Keratinocyte (primary cell): ENCODE measurements at regions not wholly inside any gene's neighbourhood (a gene's known extent, or its start where the extent isn't known, plus 50 kb on each side); places are given as distances from the start of the nearest gene placed in this dataset.
"Not testable (repeated sequence)": the region's sequence is repeated elsewhere in the genome, so short reads cannot be mapped to it uniquely, and the experiment has no call there.

ENCODE experiments used
- DNase-seq: peaks from one replicate; pipeline ENCODE4 v3.0.0-alpha.2; 2011; ENCODE audit warnings: low read depth, missing footprints, low spot score
- FAIRE-seq: peaks from 2 replicates; lab custom pipeline; 2011; peaks lifted over from hg19 to GRCh38; lab: Jason Lieb, UNC
- H2AFZ ChIP-seq: 2 replicates; pipeline ENCODE4 v1.6.0; 2012; ENCODE audit warnings: low read length, control low read depth, inconsistent platforms; ENCODE audit not compliant: control insufficient read depth
- H3K27ac ChIP-seq: 2 replicates; pipeline ENCODE4 v1.5.1; 2011; ENCODE audit warnings: low read length; ENCODE audit not compliant: control insufficient read depth, insufficient read depth
- H3K27me3 ChIP-seq: 3 replicates; pipeline ENCODE4 v1.6.0; 2011; ENCODE audit warnings: low read length; ENCODE audit not compliant: control insufficient read depth, insufficient read depth; ENCODE audit errors: extremely low read depth
- H3K36me3 ChIP-seq, 2 experiments: 2 replicates in 1 of 2; 3 replicates in 1 of 2; pipeline ENCODE4 v1.5.1; 2011; ENCODE audit warnings: low read length in 2 of 2, mild to moderate bottlenecking in 1 of 2; ENCODE audit not compliant: control insufficient read depth in 2 of 2, insufficient read depth in 2 of 2; ENCODE audit errors: extremely low read depth in 1 of 2
- H3K4me1 ChIP-seq: 3 replicates; pipeline ENCODE4 v1.5.1; 2011; ENCODE audit warnings: low read length; ENCODE audit not compliant: control insufficient read depth, insufficient read depth; ENCODE audit errors: extremely low read depth
- H3K4me2 ChIP-seq: 3 replicates; pipeline ENCODE4 v1.6.0; 2011; ENCODE audit warnings: low read depth, low read length; ENCODE audit not compliant: control insufficient read depth, insufficient read depth; ENCODE audit errors: extremely low read depth
- H3K4me3 ChIP-seq, 3 experiments: fragments of 200-600 bp in 1 of 3; sonication (generic) in 1 of 3; 2 replicates in 2 of 3; 3 replicates in 1 of 3; pipeline ENCODE4 v1.5.1; 2011 to 2016; ENCODE audit warnings: low read length in 3 of 3, mild to moderate bottlenecking in 3 of 3, control low read depth in 2 of 3, inconsistent platforms in 1 of 3, low read depth in 1 of 3, mixed read lengths in 1 of 3, mixed run types in 1 of 3, moderate library complexity in 1 of 3; ENCODE audit not compliant: control insufficient read depth in 2 of 3, insufficient read depth in 2 of 3; ENCODE audit errors: extremely low read depth in 1 of 3
- H3K79me2 ChIP-seq: 2 replicates; pipeline ENCODE4 v1.6.0; 2012; ENCODE audit warnings: low read length; ENCODE audit not compliant: control insufficient read depth, insufficient read depth
- H3K9ac ChIP-seq: 3 replicates; pipeline ENCODE4 v1.6.0; 2011; ENCODE audit warnings: low read length; ENCODE audit not compliant: control insufficient read depth, insufficient read depth; ENCODE audit errors: extremely low read depth
- H3K9me1 ChIP-seq: 3 replicates; pipeline ENCODE4 v1.6.0; 2011; ENCODE audit warnings: low read length; ENCODE audit not compliant: control insufficient read depth, insufficient read depth; ENCODE audit errors: extremely low read depth
- H3K9me3 ChIP-seq: 2 replicates; pipeline ENCODE4 v1.5.1; 2012; ENCODE audit warnings: low read depth, low read length; ENCODE audit not compliant: control insufficient read depth
- H4K20me1 ChIP-seq: 3 replicates; pipeline ENCODE4 v1.6.0; 2011; ENCODE audit warnings: low read length; ENCODE audit not compliant: control insufficient read depth, insufficient read depth; ENCODE audit errors: extremely low read depth
- CTCF ChIP-seq, 3 experiments: IDR thresholded peaks in 1 of 3; conservative IDR thresholded peaks in 1 of 3; optimal IDR thresholded peaks in 1 of 3; 2 replicates in 2 of 3; 3 replicates in 1 of 3; pipeline versions ENCODE3 to v1.5.1; 2011; ENCODE audit warnings: low read length in 3 of 3, mild to moderate bottlenecking in 3 of 3, moderate library complexity in 2 of 3, control low read depth in 1 of 3, inconsistent platforms in 1 of 3; ENCODE audit not compliant: insufficient read depth in 2 of 3; ENCODE audit errors: extremely low read depth in 1 of 3
- EZH2 ChIP-seq: IDR thresholded peaks from one replicate; pipeline ENCODE4 v1.6.1; 2012; ENCODE audit warnings: inconsistent platforms, mild to moderate bottlenecking, low read length, moderate library complexity
- dilution Hi-C: fragments of 300-500 bp; cut with MboI; formaldehyde crosslinking; loops from one replicate; pipeline ENCODE4 v1.7.0; 2020; ENCODE audit warnings: low sequenced_read_pairs; ENCODE audit not compliant: extremely low pct_ligation_motif_present

- DNase-seq (no peak), FAIRE-seq (no peak)
- H2AFZ ChIP-seq = no peak overlapping the region
- H3K9ac ChIP-seq = no peak overlapping the region
- H3K9me3 ChIP-seq = no peaks in the 10 kb centered on the region
- H3K36me3 ChIP-seq = no peaks in the 10 kb centered on the region
- H3K4me3 ChIP-seq = no peak overlapping the region
- H3K79me2 ChIP-seq = no peaks in the 10 kb centered on the region
- dilution Hi-C loops = no loop called here
- H3K4me1 ChIP-seq = no peaks in the 10 kb centered on the region
- no peaks in the 10 kb centered on the region for H4K20me1 ChIP-seq
- H3K27me3 ChIP-seq = no peaks in the 10 kb centered on the region
- H3K9me1 ChIP-seq = no peaks in the 10 kb centered on the region
- H3K27ac ChIP-seq = no peak overlapping the region
- TF ChIP-seq EZH2 = no peak
- no peak overlapping the region for H3K4me2 ChIP-seq
These were observed 101.6 kb upstream of the MPHOSPH6 start for GRCh38 chr16:82271636-82272035.

GRCh38 chr16:82267675-82268074 is 97.7 kb upstream of the MPHOSPH6 start:
- H3K9ac ChIP-seq, H3K79me2 ChIP-seq, H3K27ac ChIP-seq, DNase-seq, H3K4me2 ChIP-seq, H3K27me3 ChIP-seq, H3K36me3 ChIP-seq, H4K20me1 ChIP-seq, H3K4me1 ChIP-seq, dilution Hi-C loops, H3K9me1 ChIP-seq, H2AFZ ChIP-seq, FAIRE-seq, H3K9me3 ChIP-seq, H3K4me3 ChIP-seq: not testable (repeated sequence)

- dilution Hi-C loops = no loop called here
- Histone ChIP-seq H3K27ac (no peak overlapping the region), H3K4me2 (no peak overlapping the region), H3K4me3 (no peak overlapping the region), H3K4me1 (no peaks in the 10 kb centered on the region), H4K20me1 (no peaks in the 10 kb centered on the region), H3K9ac (no peak overlapping the region), H3K36me3 (no peaks in the 10 kb centered on the region), H3K27me3 (peaks cover 16% of the 10 kb centered on the region), H3K79me2 (no peaks in the 10 kb centered on the region), H3K9me1 (no peaks in the 10 kb centered on the region), H2AFZ (no peak overlapping the region), H3K9me3 (no peaks in the 10 kb centered on the region)
- FAIRE-seq (no peak), DNase-seq (no peak)
- TF ChIP-seq EZH2 (no peak), CTCF (optimal IDR thresholded peaks at IDR 0.05 in 1 of 3, IDR thresholded peaks at IDR 0.05 in 1 of 3, conservative IDR thresholded peaks at IDR 0.05 in 1 of 3; ENCODE audit: extremely low read depth in 1 of 3, insufficient read depth in 2 of 3, low read length in 3 of 3) (no peak)
These were observed 95.8 kb upstream of the MPHOSPH6 start for GRCh38 chr16:82265809-82266208.
